ENCODE measurements at regions not wholly inside any gene's neighbourhood (a gene's known extent, or its start where the extent isn't known, plus 50 kb on each side); places are given as distances from the start of the nearest gene placed in this dataset.

GRCh38 chr13:22897571-22898314, 283.0 kb upstream of the SGCG start:
- TF ChIP-seq MYNN (tag by site-specific recombination; IDR thresholded peaks at IDR 0.05; ENCODE audit: borderline replicate concordance) (no peak), CTCF (tag by site-specific recombination; IDR thresholded peaks at IDR 0.05) (no peak), BCL6B (tag by site-specific recombination; IDR thresholded peaks at IDR 0.05) (no peak), BCL11A (tag by site-specific recombination; IDR thresholded peaks at IDR 0.05; ENCODE audit: low read depth) (no peak), ZSCAN5A (tag by site-specific recombination; IDR thresholded peaks at IDR 0.05) (no peak), BCL11B (tag by site-specific recombination; IDR thresholded peaks at IDR 0.05; ENCODE audit: low read depth) (no peak), ZNF121 (tag by site-specific recombination; IDR thresholded peaks at IDR 0.05) (no peak), ZNF280D (tag by site-specific recombination; IDR thresholded peaks at IDR 0.05) (no peak), ZNF274 (IDR thresholded peaks at IDR 0.05; ENCODE audit: low read length) (no peak), ZNF274 (tag by site-specific recombination; IDR thresholded peaks at IDR 0.05; ENCODE audit: borderline replicate concordance) (no peak), ZNF513 (tag by site-specific recombination; IDR thresholded peaks at IDR 0.05) (no peak), PBX3 (CRISPR knock-in tag; IDR thresholded peaks at IDR 0.05) (no peak), ZNF23 (tag by site-specific recombination; IDR thresholded peaks at IDR 0.05; ENCODE audit: borderline replicate concordance) (no peak), ZNF654 (tag by site-specific recombination; IDR thresholded peaks at IDR 0.05; ENCODE audit: low read depth) (no peak)
